ENCODE measurements at regions not wholly inside any gene's neighbourhood (a gene's known extent, or its start where the extent isn't known, plus 50 kb on each side); places are given as distances from the start of the nearest gene placed in this dataset.
"Not testable (repeated sequence)": the region's sequence is repeated elsewhere in the genome, so short reads cannot be mapped to it uniquely, and the experiment has no call there.

GRCh38 chr13:22961342-22961741 lies 219.4 kb upstream of the SGCG start:
- H3K4me1 ChIP-seq (replicated peaks in 1 of 4; ENCODE audit: control insufficient read depth in 3 of 4, insufficient read depth in 4 of 4, low read length in 3 of 4); H3K14ac ChIP-seq (ENCODE audit: insufficient read length); H3K56ac ChIP-seq (replicated peaks; ENCODE audit: insufficient read length, low read depth, low read length); H3K79me1 ChIP-seq (ENCODE audit: low read depth, low read length); H2BK5ac ChIP-seq (ENCODE audit: low read depth, low read length); H2BK12ac ChIP-seq (ENCODE audit: low read depth, low read length); H4K91ac ChIP-seq (replicated peaks; ENCODE audit: insufficient read length, low read length); H3K27me3 ChIP-seq (replicated peaks in 1 of 4; ENCODE audit: control insufficient read depth in 3 of 4, extremely low read depth in 1 of 4, insufficient read depth in 3 of 4, low read length in 3 of 4); H3K79me2 ChIP-seq (ENCODE audit: control insufficient read depth in 1 of 2, insufficient read depth in 2 of 2, low read length in 2 of 2); H3K4me2 ChIP-seq (ENCODE audit: insufficient read depth in 1 of 2, low read depth in 2 of 2, low read length in 2 of 2); H3K36me3 ChIP-seq (ENCODE audit: control insufficient read depth in 2 of 4, insufficient read depth in 4 of 4, low read length in 3 of 4); H2BK20ac ChIP-seq (ENCODE audit: low read length); H3K4me3 ChIP-seq (ENCODE audit: extremely low read depth in 1 of 4, insufficient read depth in 2 of 4, low read depth in 3 of 4, low read length in 4 of 4); H3K9ac ChIP-seq (replicated peaks in 1 of 4; ENCODE audit: extremely low read depth in 1 of 4, low read depth in 3 of 4, low read length in 3 of 4); POLR2A ChIA-PET (ENCODE audit: partially characterized antibody); H2AK5ac ChIP-seq (ENCODE audit: low read depth, low read length); H2BK120ac ChIP-seq (replicated peaks; ENCODE audit: low read depth, low read length); CTCF ChIA-PET (ENCODE audit: partially characterized antibody); H3K9me3 ChIP-seq (ENCODE audit: insufficient read depth in 2 of 2, low read depth in 1 of 2, low read length in 1 of 2); H3K23me2 ChIP-seq (ENCODE audit: low read depth, low read length); H4K8ac ChIP-seq (ENCODE audit: extremely low read depth, insufficient read depth, low read length); H3K23ac ChIP-seq (ENCODE audit: insufficient read length); FAIRE-seq; H3K4ac ChIP-seq (replicated peaks; ENCODE audit: insufficient read length, low read depth, low read length); H3K27ac ChIP-seq (ENCODE audit: low read depth, low read length); H4K20me1 ChIP-seq (replicated peaks in 1 of 2; ENCODE audit: control insufficient read depth in 1 of 2, insufficient read depth in 2 of 2, low read length in 2 of 2); H2BK15ac ChIP-seq (ENCODE audit: low read length); H4K5ac ChIP-seq (ENCODE audit: insufficient read length, low read depth, low read length); H3K18ac ChIP-seq (ENCODE audit: extremely low read depth, low read length); H2AFZ ChIP-seq (ENCODE audit: low read length): not testable (repeated sequence)
- 80% methylated on average over 4 of the region's 14 CpGs; no CpG with 5 or more reads in 1 of the 2 experiments for WGBS, 2 experiments (ENCODE audit: extremely low coverage in 1 of 2, insufficient coverage in 1 of 2, insufficient read length in 1 of 2, insufficient replicate concordance in 2 of 2, low coverage in 1 of 2, low lambda C conversion rate in 2 of 2, missing lambda C conversion rate in 1 of 2)
- DNase-seq (ENCODE audit: low read depth in 1 of 2, low spot score in 2 of 2), result peak in 1 of 2 experiments; percentile 29
